Thyroid gland (tissue), 4 donors: ENCODE measurements at regions not wholly inside any gene's neighbourhood (a gene's known extent, or its start where the extent isn't known, plus 50 kb on each side); places are given as distances from the start of the nearest gene placed in this dataset.

Experiments
- POLR2A ChIP-seq, 2 donors: fragments of 450-650 bp; IDR thresholded peaks; one replicate each; pipeline ENCODE4 v1.6.1; 2017; ENCODE audit warnings: antibody characterized with exemption in 2 of 2, mild to moderate bottlenecking in 2 of 2, moderate library complexity in 1 of 2
- TF ChIP-seq, protein P1 (sequence below), 6 experiments: fragments of 200-600 bp in 3 of 6; fragments of 450-650 bp in 3 of 6; sonication (generic) in 3 of 6; IDR thresholded peaks; one replicate each; pipeline ENCODE4 v1.5.1; 2016 to 2019; ENCODE audit warnings: antibody characterized with exemption in 6 of 6, mild to moderate bottlenecking in 2 of 6, inconsistent platforms in 1 of 6, moderate library complexity in 1 of 6

DNA sequence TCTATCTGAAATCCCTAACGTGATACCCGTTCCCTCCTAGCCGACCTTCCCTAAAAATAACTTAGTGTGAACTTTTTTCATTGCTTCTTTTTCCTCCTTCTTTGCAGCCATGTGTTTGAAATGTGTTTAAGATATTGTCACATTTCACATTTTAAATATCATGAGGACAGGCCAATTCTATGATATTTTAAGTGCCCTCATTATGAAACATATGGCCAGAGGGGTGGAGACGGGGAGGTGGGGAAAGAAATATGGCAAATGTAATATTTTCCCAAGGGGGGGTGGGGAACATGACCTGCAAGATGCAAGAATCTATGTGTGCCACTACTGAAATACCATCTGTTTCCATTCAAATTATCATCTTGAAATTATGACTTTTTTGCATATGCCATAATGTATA, 1039.2 kb downstream of the AGBL1 start:
- TF ChIP-seq, protein P1, sequence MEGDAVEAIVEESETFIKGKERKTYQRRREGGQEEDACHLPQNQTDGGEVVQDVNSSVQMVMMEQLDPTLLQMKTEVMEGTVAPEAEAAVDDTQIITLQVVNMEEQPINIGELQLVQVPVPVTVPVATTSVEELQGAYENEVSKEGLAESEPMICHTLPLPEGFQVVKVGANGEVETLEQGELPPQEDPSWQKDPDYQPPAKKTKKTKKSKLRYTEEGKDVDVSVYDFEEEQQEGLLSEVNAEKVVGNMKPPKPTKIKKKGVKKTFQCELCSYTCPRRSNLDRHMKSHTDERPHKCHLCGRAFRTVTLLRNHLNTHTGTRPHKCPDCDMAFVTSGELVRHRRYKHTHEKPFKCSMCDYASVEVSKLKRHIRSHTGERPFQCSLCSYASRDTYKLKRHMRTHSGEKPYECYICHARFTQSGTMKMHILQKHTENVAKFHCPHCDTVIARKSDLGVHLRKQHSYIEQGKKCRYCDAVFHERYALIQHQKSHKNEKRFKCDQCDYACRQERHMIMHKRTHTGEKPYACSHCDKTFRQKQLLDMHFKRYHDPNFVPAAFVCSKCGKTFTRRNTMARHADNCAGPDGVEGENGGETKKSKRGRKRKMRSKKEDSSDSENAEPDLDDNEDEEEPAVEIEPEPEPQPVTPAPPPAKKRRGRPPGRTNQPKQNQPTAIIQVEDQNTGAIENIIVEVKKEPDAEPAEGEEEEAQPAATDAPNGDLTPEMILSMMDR (IDR thresholded peaks at IDR 0.05): no peak
- TF ChIP-seq POLR2A (IDR thresholded peaks at IDR 0.05): no peak
